ENCODE measurements at regions not wholly inside any gene's neighbourhood (a gene's known extent, or its start where the extent isn't known, plus 50 kb on each side); places are given as distances from the start of the nearest gene placed in this dataset.

- no peak for DNase-seq
Measured at GRCh38 chr12:65517656-65518210, 239.2 kb downstream of the MSRB3 start.

GRCh38 chr12:65518771-65519170 lies 240.3 kb downstream of the MSRB3 start:
- no peak for DNase-seq

- DNase-seq: no peak
Measured at GRCh38 chr12:65520658-65521057, 242.2 kb downstream of the MSRB3 start.

GRCh38 chr12:65522956-65523860 lies 244.7 kb downstream of the MSRB3 start:
- no peak for DNase-seq

- DNase-seq: no peak
Measured at GRCh38 chr12:65524666-65525065, 246.2 kb downstream of the MSRB3 start.

- no peak for DNase-seq
Measured at GRCh38 chr12:65525491-65526141, 247.1 kb downstream of the MSRB3 start.

- no peak for DNase-seq
Measured at GRCh38 chr12:65526311-65526710, 247.8 kb downstream of the MSRB3 start.

GRCh38 chr12:65528127-65528526 lies 249.6 kb downstream of the MSRB3 start:
- no peak for DNase-seq

- DNase-seq: no peak
Measured at GRCh38 chr12:65529106-65529505, 250.6 kb downstream of the MSRB3 start.

- DNase-seq: no peak
Measured at GRCh38 chr12:65529771-65530435, 251.4 kb downstream of the MSRB3 start.

GRCh38 chr12:65532162-65532561 lies 253.7 kb downstream of the MSRB3 start:
- no peak for DNase-seq

GRCh38 chr12:65532764-65533163 lies 254.3 kb downstream of the MSRB3 start:
- DNase-seq: no peak

- no peak for DNase-seq
Measured at GRCh38 chr12:65533177-65533883, 254.8 kb downstream of the MSRB3 start.

- no peak for DNase-seq
Measured at GRCh38 chr12:65534238-65534841, 255.9 kb downstream of the MSRB3 start.

GRCh38 chr12:65535946-65536345 lies 257.5 kb downstream of the MSRB3 start:
- DNase-seq: no peak

- DNase-seq: no peak
Measured at GRCh38 chr12:65536351-65536750, 257.9 kb downstream of the MSRB3 start.

GRCh38 chr12:65536876-65537681 lies 258.6 kb downstream of the MSRB3 start:
- no peak for DNase-seq

- DNase-seq: no peak
Measured at GRCh38 chr12:65537978-65538377, 259.5 kb downstream of the MSRB3 start.

- DNase-seq: no peak
Measured at GRCh38 chr12:65539023-65539422, 260.5 kb downstream of the MSRB3 start.

- DNase-seq: no peak
Measured at GRCh38 chr12:65540140-65540539, 261.7 kb downstream of the MSRB3 start.

- no peak for DNase-seq
Measured at GRCh38 chr12:65546528-65546927, 268.0 kb downstream of the MSRB3 start.

All from NCI-H2107 (cell line).